ENCODE measurements at regions not wholly inside any gene's neighbourhood (a gene's known extent, or its start where the extent isn't known, plus 50 kb on each side); places are given as distances from the start of the nearest gene placed in this dataset.

DNA sequence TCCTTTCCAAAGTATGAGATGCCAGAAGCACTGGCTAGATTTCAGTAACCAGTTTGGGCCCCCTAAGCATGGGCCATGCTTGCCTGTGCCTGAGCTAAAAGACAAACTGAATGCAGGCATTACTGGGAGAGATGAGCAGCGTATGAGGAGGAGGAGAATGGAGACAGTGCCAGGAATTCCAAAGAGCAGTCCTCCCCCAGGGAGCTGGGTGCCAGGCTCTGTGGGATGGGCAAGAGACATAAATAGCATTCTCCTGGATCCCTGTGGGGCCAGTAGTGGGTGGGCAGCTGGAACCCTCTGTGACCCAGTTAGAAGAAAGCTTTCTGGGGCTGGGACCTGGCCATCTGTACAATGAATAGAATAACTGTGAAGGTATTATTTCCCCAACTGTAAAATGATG is 235.6 kb downstream of the KCNA4 start:
- DNase-seq: no peak

- no peak for DNase-seq
These were observed 236.1 kb downstream of the KCNA4 start for GRCh38 chr11:29780756-29781155.

DNA sequence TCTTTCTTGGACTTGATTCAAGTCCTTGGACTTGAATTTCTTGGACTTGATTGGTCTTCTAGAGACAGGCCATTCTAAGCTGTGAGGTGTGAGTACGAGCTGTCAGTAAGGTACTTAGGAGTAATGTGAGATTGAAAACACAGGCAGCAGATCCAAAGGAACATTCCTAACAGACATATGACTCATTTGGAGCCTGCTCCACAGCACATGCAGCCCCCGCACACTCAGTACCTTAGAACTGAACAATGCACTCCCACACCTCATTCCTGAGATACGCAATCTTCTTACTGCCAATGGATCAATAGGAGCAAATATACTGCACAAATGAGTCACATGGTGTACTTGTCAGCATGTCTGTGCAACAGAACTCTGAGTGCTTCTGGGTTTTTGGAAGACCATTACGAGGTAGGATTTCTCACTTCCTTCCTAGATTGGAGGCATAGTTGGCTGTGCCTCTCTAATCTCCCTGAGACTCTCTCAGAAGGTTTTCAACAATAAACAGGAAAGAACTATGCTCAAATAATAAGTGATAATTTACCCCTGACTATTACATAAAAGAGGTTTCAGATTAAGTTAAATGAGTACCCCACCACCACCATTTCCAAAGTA is 243.1 kb downstream of the KCNA4 start:
- no peak for DNase-seq

GRCh38 chr11:29756871-29757270 is 260.0 kb downstream of the KCNA4 start:
- no peak for DNase-seq

DNA sequence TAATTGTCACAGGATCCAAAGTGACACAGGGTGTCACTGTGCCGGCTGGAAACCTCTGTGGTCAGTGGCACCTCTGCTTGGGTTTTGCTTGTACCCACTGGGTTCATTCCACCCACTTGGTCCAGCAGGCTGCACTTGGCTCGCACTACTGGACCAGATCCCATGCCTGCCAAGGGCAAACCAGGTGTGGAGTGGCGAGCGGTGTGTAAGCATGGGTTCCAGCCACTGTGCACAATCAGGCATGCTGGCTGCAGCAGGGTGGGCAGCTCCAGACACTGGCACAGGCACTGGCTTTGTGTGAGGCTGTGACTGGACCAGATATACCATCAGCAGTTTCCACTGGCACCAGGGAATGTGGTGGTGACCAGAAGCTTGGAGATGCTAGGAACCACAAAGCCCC is 261.4 kb downstream of the KCNA4 start:
- DNase-seq: no peak

DNA sequence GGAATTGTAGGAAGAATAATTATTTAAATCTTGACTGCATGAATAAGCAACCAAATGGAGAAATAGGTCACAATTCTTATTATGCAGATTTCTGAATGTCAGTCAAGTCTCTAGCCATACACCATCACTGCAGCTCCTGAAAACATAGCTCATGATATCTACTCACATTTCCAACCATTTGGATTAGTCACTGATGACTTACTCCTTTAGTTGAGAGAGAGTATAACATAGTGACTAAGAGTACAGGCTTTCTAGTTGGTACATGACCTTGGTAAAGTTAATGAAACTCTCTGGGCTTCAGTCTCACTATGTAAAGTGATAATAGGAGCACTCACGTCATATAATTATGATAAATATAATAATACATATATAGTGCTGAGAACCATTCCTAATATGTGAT is 265.2 kb downstream of the KCNA4 start:
- DNase-seq: no peak

- DNase-seq: no peak
These were observed 266.4 kb downstream of the KCNA4 start for GRCh38 chr11:29750392-29750791.

DNA sequence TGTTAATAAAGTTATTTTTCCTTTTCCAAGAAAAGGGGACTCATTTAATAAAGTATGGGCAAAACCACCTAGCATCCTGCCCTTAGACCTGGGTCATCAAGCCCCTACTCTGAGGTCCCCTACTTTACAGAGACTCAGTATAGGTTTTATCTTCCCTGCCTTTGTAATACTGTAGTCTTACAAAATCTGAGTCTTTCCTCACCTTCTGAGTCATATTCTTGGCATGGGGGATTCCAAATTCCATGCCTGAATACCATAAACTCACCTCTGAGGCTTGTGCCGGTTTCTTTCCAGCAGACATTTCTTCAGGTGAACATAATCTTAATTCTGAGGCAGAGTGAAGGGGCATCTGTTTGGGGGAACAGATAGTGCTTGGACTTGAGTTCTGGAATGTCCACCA is 282.5 kb downstream of the KCNA4 start:
- no peak for DNase-seq

DNA sequence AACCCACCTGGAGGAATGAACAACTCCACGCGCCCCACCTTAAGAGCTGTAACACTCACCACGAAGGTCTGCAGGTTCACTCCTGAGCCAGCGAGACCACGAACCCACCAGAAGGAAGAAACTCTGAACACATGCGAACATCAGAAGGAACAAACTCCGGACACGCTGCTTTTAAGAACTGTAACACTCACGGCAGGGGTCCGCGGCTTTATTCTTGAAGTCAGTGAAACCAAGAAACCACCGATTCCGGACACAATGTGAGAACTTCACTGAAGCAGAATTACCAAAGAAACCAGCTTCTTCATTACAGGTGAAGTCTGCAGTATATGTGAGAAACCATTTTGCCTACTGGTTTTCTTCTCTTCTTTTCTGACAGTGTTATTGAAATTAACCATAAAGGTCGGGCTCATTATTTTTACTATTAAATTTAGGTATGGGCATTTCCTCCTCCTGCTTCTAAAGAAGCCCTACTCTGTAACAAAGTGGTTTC is 303.0 kb downstream of the KCNA4 start:
- no peak for DNase-seq

GRCh38 chr11:29712616-29713015 is 304.2 kb downstream of the KCNA4 start:
- DNase-seq: no peak

GRCh38 chr11:29707924-29708323 is 308.9 kb downstream of the KCNA4 start:
- DNase-seq: no peak

DNA sequence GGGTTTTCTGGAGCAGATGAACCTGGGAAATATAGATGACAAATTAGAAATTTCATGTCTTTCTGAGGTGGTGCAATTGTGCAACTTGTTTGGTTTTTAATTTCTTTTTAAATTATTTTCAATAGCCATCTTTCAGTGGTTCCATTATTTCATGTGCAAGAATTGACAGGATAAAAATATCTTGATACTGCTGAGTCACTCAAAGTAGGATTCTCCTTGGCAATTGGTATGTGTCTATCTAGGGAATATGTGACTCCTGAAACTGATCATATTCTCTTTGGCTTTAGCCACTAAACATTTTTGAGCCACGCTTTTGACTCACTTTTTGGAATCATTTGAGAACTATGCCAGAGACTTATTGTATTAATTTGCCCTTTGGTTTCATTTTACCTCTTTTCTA is 331.5 kb downstream of the KCNA4 start:
- DNase-seq: no peak

DNA sequence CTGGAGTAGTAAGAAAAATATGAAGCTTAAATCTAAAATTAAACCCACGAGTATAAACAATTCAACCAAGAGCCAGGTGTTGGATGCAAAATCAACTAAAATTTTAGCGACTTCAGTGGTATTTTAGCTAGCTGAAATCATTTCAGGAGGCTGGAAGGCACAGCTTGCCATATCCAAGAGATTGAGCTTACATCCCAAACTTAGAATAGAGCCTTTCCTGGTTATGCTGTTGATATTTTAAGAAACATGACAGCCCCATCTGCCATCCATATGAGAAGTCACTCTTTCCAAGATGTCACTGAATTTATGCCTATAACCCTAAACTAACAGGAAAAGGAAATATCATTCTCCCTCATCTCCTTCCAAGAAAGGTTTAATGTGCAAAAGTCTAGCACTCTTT is 334.0 kb downstream of the KCNA4 start:
- no peak for DNase-seq

- no peak for DNase-seq
These were observed 336.8 kb downstream of the KCNA4 start for GRCh38 chr11:29679996-29680395.

DNA sequence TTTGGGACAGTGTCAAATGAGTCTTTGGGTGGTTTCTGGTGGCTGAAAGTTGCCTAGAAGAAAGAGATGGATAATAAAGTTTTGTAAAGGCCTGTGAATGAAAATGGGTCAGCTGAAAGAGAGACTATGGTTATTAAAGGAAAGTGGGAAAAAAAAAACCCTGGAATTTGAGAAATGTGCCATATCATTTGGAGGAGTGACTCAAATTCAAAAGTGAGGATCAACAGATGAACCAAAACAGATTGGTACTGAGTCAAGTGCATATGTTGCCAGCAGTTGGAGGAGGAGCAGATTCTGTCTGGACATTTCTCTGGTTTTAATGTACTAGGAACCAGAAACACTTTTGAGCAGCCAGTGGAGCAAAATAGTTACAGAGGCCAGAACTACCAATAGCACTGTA is 339.8 kb downstream of the KCNA4 start:
- DNase-seq: no peak

DNA sequence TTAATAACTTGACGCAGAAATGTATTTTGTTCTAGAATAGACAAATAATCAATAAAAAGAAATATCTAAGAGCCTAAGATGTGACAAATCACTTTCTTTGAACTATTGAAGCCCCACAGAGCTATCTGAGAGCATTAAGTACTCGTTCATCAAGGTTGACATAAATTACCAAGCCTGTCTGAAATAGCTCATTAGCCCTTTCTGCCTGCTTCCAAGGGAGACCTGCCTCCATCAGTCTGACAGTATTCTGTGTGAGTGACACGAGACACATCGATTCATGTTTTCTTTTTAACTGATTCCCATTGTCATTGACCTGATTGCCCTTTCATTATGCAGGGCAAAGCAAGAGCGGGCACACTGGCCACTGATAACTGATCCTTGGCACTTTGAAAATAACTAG is 347.5 kb downstream of the KCNA4 start:
- no peak for DNase-seq

DNA sequence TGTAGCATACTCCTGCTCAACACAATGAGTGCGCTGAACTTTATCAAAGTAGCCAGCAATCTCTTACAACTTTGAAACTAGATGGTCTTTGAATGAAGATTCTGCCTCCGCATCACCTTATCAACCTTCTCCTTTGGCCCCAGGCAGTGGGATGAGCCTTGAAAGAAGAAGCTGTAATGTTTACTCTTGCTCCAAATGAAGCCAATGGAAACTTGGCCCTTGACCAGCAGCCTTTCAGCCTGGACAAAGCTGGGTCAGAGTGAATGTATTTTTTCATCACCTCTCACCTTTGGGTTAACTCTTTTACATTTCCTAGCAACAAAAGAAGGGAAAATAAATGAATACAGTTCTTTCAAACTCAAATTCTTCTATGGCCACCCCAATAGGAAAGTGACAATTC is 359.1 kb downstream of the KCNA4 start:
- no peak for DNase-seq

DNA sequence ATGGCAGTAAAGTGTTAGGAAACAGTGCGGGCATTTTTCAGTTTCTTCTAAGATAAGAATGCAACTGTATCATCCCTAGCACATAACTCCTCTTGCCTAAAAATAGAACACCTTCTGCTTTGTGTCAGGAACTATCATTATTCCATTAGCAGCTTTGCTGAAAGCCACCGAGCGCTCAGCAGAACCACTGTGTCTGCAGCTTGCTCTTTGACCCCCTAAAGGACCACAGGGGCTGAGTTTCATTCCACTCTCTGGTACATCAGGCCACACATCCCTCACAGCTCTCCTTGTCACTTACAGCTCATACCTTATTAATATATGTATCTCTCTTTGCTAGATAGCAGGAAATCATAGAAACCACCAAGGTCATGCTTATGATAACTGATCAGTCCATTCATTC is 360.2 kb downstream of the KCNA4 start:
- DNase-seq: no peak

DNA sequence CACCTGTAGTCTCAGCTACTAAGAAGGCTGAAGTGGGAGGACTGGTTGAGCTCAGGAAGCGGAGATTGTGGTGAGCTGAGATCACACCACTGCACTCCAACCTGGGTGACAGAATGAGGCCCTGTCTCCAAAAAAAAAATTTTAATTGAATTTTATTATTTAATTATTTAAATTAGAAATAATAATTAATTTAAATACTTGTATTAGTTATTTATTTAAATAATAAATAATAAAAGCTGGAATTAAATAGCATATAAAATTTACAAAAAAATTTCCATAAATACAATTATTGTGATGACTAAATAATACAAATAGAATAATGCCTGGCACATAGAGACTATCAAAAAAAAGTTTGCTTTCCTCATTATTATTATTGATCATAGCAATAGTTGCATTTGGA is 371.5 kb downstream of the KCNA4 start:
- no peak for DNase-seq

GRCh38 chr11:29641201-29641600 is 375.6 kb downstream of the KCNA4 start:
- no peak for DNase-seq

DNA sequence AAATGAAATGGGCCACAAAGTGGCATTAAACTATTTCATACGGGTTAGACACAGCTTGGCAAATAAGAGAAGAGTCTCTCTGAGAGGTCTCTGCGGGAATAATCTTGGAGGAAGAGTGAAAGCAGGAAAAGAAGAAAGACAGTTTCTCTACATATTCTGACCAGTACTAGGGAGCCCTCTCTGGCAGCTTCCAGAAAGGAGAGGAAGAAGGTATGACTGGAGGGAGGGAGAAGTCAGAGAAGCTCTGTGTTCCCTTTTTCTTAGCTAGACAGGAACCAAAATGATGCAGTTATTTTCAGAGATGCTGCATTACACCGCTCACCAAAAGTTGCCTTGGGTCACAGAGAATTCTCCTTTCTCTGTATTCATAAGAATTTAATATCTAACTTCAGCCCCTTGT is 382.1 kb downstream of the KCNA4 start:
- DNase-seq: no peak

GRCh38 chr11:29634244-29634643 is 382.6 kb downstream of the KCNA4 start:
- DNase-seq: no peak

- DNase-seq: no peak
These were observed 387.5 kb downstream of the KCNA4 start for GRCh38 chr11:29629286-29629685.

DNA sequence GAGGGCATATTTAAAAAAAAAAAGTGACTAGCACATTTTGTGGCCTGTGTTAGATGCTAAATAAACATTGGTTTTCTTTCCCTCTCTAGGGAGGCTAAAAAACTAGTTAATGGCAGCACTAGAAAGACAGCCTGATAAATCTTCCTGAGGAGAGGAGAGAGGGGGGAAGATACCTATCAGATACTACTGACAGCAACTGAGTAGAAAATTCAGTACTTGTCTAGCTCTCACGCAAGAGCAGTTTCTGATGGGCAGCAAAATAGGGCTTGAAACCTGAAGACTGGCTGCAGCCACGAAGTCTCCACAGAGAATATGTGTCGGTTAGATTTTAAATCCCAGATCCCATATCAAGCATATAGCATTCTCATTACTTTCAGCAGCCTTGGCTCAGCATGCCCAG is 388.2 kb downstream of the KCNA4 start:
- peak; percentile 3 for DNase-seq

- no peak for DNase-seq
These were observed 389.3 kb downstream of the KCNA4 start for GRCh38 chr11:29627541-29627940.
